Endothelial cell of umbilical vein (primary cell): ENCODE measurements at regions not wholly inside any gene's neighbourhood (a gene's known extent, or its start where the extent isn't known, plus 50 kb on each side); places are given as distances from the start of the nearest gene placed in this dataset.

Experiments used
- BruUV-seq: library from RNA; stranded (reverse); fragments of 400-500 nt; replicated peaks from 2 replicates; lab custom pipeline; 2021; lab: Mats Ljungman, UMichigan
- CTCF ChIA-PET: fragments of 300-600, 350-600 bp; sonication (Branson Sonifier 250); formaldehyde crosslinking; loops from one replicate; lab custom pipeline; 2021; ENCODE audit warnings: antibody characterized with exemption, inconsistent platforms; lab: Charles Lee
- POLR2A ChIA-PET: fragments of 300-600, 350-600 bp; sonication (Branson Sonifier 250); formaldehyde crosslinking; loops from one replicate; lab custom pipeline; 2021; ENCODE audit warnings: antibody characterized with exemption, inconsistent platforms; lab: Charles Lee
- DNase-seq: peaks from one replicate; pipeline ENCODE4 v3.0.0-alpha.2; 2011; ENCODE audit warnings: low read depth, low spot score
- FAIRE-seq: peaks from 2 replicates; lab custom pipeline; 2011; peaks lifted over from hg19 to GRCh38; lab: Jason Lieb, UNC
- H2AFZ ChIP-seq: 2 replicates; pipeline ENCODE4 v1.6.0; 2012; ENCODE audit warnings: low read depth, low read length, control low read depth, inconsistent platforms
- H3K27ac ChIP-seq: 2 replicates; pipeline ENCODE4 v1.5.1; 2011; ENCODE audit warnings: low read depth, mild to moderate bottlenecking, control low read depth, low read length, moderate library complexity; ENCODE audit not compliant: insufficient read depth
- H3K27me3 ChIP-seq, 2 experiments: 2 replicates each; pipeline versions ENCODE4 v1.6.0 to v1.6.1; 2011; ENCODE audit warnings: low read length in 2 of 2, mixed read lengths in 1 of 2; ENCODE audit not compliant: control insufficient read depth in 2 of 2, insufficient read depth in 2 of 2
- H3K36me3 ChIP-seq, 2 experiments: 2 replicates in 1 of 2; 3 replicates in 1 of 2; pipeline ENCODE4 v1.5.1; 2011; ENCODE audit warnings: low read length in 2 of 2, mild to moderate bottlenecking in 1 of 2, moderate library complexity in 1 of 2; ENCODE audit not compliant: control insufficient read depth in 2 of 2, insufficient read depth in 2 of 2; ENCODE audit errors: extremely low read depth in 1 of 2
- H3K4me1 ChIP-seq: 3 replicates; pipeline ENCODE4 v1.5.1; 2011; ENCODE audit warnings: mild to moderate bottlenecking, low read length; ENCODE audit not compliant: control insufficient read depth, insufficient read depth; ENCODE audit errors: extremely low read depth
- H3K4me2 ChIP-seq: 2 replicates; pipeline ENCODE4 v1.6.1; 2011; ENCODE audit warnings: low read length, control low read depth, mixed read lengths; ENCODE audit not compliant: insufficient read depth
- H3K4me3 ChIP-seq, 3 experiments: fragments of 200-600 bp in 1 of 3; sonication (generic), shearing (Covaris generic) in 1 of 3; replicated peaks in 1 of 3; 2 replicates each; pipeline ENCODE4 v1.5.1; 2011 to 2016; ENCODE audit warnings: control low read depth in 3 of 3, low read length in 3 of 3, mild to moderate bottlenecking in 2 of 3, inconsistent platforms in 1 of 3, low read depth in 1 of 3, moderate library complexity in 1 of 3; ENCODE audit not compliant: insufficient read depth in 1 of 3
- H3K79me2 ChIP-seq: 2 replicates; pipeline ENCODE4 v1.6.0; 2012; ENCODE audit warnings: low read length, inconsistent platforms; ENCODE audit not compliant: control insufficient read depth, insufficient read depth
- H3K9ac ChIP-seq: replicated peaks from 2 replicates; pipeline ENCODE3; 2011; ENCODE audit warnings: low read length, control low read depth; ENCODE audit not compliant: insufficient read depth; ENCODE audit errors: extremely low read depth
- H3K9me1 ChIP-seq: replicated peaks from 3 replicates; pipeline ENCODE4 v1.6.0; 2011; ENCODE audit warnings: mild to moderate bottlenecking, low read length; ENCODE audit not compliant: control insufficient read depth, insufficient read depth; ENCODE audit errors: extremely low read depth
- H3K9me3 ChIP-seq: replicated peaks from 2 replicates; pipeline ENCODE4 v1.5.1; 2012; ENCODE audit warnings: low read length, inconsistent platforms; ENCODE audit not compliant: control insufficient read depth, insufficient read depth
- H4K20me1 ChIP-seq: replicated peaks from 2 replicates; pipeline ENCODE3; 2011; ENCODE audit warnings: mild to moderate bottlenecking, low read length; ENCODE audit not compliant: control insufficient read depth, insufficient read depth; ENCODE audit errors: extremely low read depth
- EZH2 ChIP-seq: IDR thresholded peaks from 2 replicates; pipeline ENCODE4 v1.6.1; 2012; ENCODE audit warnings: borderline replicate concordance, low read depth, mild to moderate bottlenecking, moderate library complexity, low read length, inconsistent platforms; ENCODE audit not compliant: severe bottlenecking
- FOS ChIP-seq: IDR thresholded peaks from 2 replicates; pipeline ENCODE4 v1.6.1; 2011; ENCODE audit warnings: mild to moderate bottlenecking, low read length, moderate library complexity, borderline replicate concordance; ENCODE audit not compliant: insufficient read depth
- GATA2 ChIP-seq: IDR thresholded peaks from 2 replicates; pipeline ENCODE4 v1.7.0; 2011; ENCODE audit warnings: low read depth, mild to moderate bottlenecking, moderate library complexity, mixed read lengths, low read length; ENCODE audit not compliant: insufficient read length, insufficient read depth
- JUN ChIP-seq: IDR thresholded peaks from 2 replicates; pipeline ENCODE4 v1.6.1; 2011; ENCODE audit warnings: borderline replicate concordance, low read depth; ENCODE audit not compliant: insufficient read length, insufficient read depth
- MYC ChIP-seq: IDR thresholded peaks from one replicate; pipeline ENCODE4 v1.6.1; 2011; ENCODE audit warnings: mild to moderate bottlenecking, low read depth, low read length
- POLR2AphosphoS5 ChIP-seq: IDR thresholded peaks from 2 replicates; pipeline ENCODE4 v1.6.1; 2012; ENCODE audit warnings: low read depth, mild to moderate bottlenecking, control low read depth, low read length, moderate library complexity; ENCODE audit not compliant: insufficient read depth
- dilution Hi-C: fragments of 300-500 bp; cut with MboI; formaldehyde crosslinking; loops from one replicate; pipeline ENCODE4 v1.15.0; 2019; ENCODE audit warnings: low sequenced_read_pairs; ENCODE audit not compliant: extremely low pct_ligation_motif_present
- intact Hi-C: fragments of 100-400 bp; cut with micrococcal nuclease; formaldehyde crosslinking; loops from one replicate; pipeline ENCODE4 v1.10.0; 2022
- TF ChIP-seq, protein P1 (sequence below): IDR thresholded peaks from 2 replicates; pipeline ENCODE4 v1.6.1; 2011; ENCODE audit not compliant: insufficient read depth, insufficient read length
- TF ChIP-seq, protein P2 (sequence below), 2 donors: IDR thresholded peaks; 1 replicate in 1 of 2; 2 replicates in 1 of 2; pipeline ENCODE4 v1.5.1; 2011; ENCODE audit warnings: low read length in 2 of 2, mild to moderate bottlenecking in 2 of 2, moderate library complexity in 2 of 2, control low read depth in 1 of 2, inconsistent platforms in 1 of 2, low read depth in 1 of 2; ENCODE audit not compliant: insufficient read depth in 1 of 2; ENCODE audit errors: extremely low read depth in 1 of 2

DNA sequence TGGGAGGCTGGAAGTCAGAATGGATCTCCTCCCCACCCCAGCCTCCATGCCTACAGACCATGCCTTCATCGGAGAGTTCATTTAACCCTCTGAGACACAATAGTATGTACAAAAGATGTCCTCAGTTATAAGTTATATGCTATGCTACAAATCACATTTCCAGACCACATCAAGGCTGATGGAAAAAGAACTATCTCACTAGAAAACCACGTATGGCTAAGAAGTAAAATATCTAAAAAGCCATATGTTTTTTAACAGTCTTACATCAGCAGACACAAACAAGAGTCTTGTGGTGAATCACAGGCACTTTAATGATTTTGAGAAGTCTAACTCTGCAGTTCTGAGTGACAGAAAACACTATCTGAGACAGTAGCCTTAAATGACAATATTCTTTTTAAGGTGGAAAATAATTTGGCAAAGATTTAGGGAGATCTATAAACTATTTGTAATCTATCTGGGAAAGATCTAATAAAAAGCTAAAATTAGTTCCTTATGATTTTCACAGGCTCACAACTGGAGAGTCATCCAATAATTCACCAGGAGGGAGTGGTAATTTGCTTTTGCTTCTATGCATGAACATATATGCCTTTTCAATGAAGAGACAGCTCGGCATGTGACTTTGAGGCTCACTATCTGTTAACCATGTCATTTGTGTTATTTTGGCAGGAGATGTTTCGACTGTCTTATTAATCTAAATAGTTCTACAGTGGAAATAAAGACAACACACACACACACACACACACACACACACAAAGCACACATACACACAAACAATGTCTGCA lies 197.5 kb downstream of the IRS1 start:
- Histone ChIP-seq H4K20me1 (no peaks in the 10 kb centered on the region), H3K27me3 (no peaks in the 10 kb centered on the region), H3K79me2 (no peaks in the 10 kb centered on the region), H3K4me1 (no peaks in the 10 kb centered on the region), H3K27ac (no peak overlapping the region), H3K9me1 (no peaks in the 10 kb centered on the region), H3K9ac (no peak overlapping the region), H3K9me3 (no peaks in the 10 kb centered on the region), H2AFZ (no peak overlapping the region), H3K36me3 (no peaks in the 10 kb centered on the region), H3K4me3 (no peak overlapping the region), H3K4me2 (no peak overlapping the region)
- ChIA-PET CTCF (no interaction called here), POLR2A (no interaction called here)
- intact Hi-C loops = no loop called here
- DNase-seq (no peak), FAIRE-seq (no peak)
- TF ChIP-seq POLR2AphosphoS5 = no peak
- TF ChIP-seq, protein P1, sequence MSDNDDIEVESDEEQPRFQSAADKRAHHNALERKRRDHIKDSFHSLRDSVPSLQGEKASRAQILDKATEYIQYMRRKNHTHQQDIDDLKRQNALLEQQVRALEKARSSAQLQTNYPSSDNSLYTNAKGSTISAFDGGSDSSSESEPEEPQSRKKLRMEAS = no peak
- no peak for TF ChIP-seq MYC
- TF ChIP-seq EZH2 = no peak
- no peak for TF ChIP-seq JUN
- TF ChIP-seq GATA2 = no peak
- TF ChIP-seq, protein P2, sequence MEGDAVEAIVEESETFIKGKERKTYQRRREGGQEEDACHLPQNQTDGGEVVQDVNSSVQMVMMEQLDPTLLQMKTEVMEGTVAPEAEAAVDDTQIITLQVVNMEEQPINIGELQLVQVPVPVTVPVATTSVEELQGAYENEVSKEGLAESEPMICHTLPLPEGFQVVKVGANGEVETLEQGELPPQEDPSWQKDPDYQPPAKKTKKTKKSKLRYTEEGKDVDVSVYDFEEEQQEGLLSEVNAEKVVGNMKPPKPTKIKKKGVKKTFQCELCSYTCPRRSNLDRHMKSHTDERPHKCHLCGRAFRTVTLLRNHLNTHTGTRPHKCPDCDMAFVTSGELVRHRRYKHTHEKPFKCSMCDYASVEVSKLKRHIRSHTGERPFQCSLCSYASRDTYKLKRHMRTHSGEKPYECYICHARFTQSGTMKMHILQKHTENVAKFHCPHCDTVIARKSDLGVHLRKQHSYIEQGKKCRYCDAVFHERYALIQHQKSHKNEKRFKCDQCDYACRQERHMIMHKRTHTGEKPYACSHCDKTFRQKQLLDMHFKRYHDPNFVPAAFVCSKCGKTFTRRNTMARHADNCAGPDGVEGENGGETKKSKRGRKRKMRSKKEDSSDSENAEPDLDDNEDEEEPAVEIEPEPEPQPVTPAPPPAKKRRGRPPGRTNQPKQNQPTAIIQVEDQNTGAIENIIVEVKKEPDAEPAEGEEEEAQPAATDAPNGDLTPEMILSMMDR (IDR thresholded peaks at IDR 0.05; ENCODE audit: extremely low read depth in 1 of 2, insufficient read depth in 1 of 2, low read depth in 1 of 2, low read length in 2 of 2) = no peak
- no peak for TF ChIP-seq FOS
- no TSS peak for BruUV-seq
- dilution Hi-C loops = no loop called here
